ENCODE measurements at regions not wholly inside any gene's neighbourhood (a gene's known extent, or its start where the extent isn't known, plus 50 kb on each side); places are given as distances from the start of the nearest gene placed in this dataset.

- Histone ChIP-seq H3K4me2 (ENCODE audit: low read length) (no peak overlapping the region), H4K20me1 (ENCODE audit: insufficient read depth) (no peaks in the 10 kb centered on the region), H3K9me2 (ENCODE audit: insufficient read depth) (no peaks in the 10 kb centered on the region), H3K36me3 (ENCODE audit: control insufficient read depth in 1 of 2, insufficient read depth in 2 of 2, low read length in 2 of 2) (no peaks in the 10 kb centered on the region), H3K27me3 (ENCODE audit: insufficient read depth, low read length) (no peaks in the 10 kb centered on the region), H3K9ac (ENCODE audit: low read length) (no peak overlapping the region), H3K4me1 (ENCODE audit: control insufficient read depth in 1 of 2, insufficient read depth in 2 of 2, low read length in 2 of 2) (no peaks in the 10 kb centered on the region), H3K27ac (ENCODE audit: low read depth, low read length) (no peak overlapping the region), H3K4me3 (replicated peaks in 1 of 2; ENCODE audit: low read depth in 1 of 2, low read length in 2 of 2) (no peak overlapping the region), H3K79me2 (ENCODE audit: insufficient read depth, low read length) (no peaks in the 10 kb centered on the region), H2AFZ (ENCODE audit: low read depth, low read length, poor library complexity, severe bottlenecking) (no peak overlapping the region), H3K9me3 (ENCODE audit: control insufficient read depth in 1 of 2, insufficient read depth in 1 of 2, low read depth in 1 of 2, low read length in 2 of 2) (no peaks in the 10 kb centered on the region)
- RAD21 ChIA-PET (ENCODE audit: low non-redundant PET in 1 of 2, low total read pairs in 2 of 2, uncharacterized antibody in 2 of 2, unreplicated experiment in 2 of 2) = no interaction called here
- no peak for TF ChIP-seq ZNF274 (IDR thresholded peaks at IDR 0.05; ENCODE audit: low read depth, low read length)
- no peak for TF ChIP-seq EGR1 (IDR thresholded peaks at IDR 0.05; ENCODE audit: low read depth)
- ATAC-seq (no peak), DNase-seq (ENCODE audit: low read depth, low spot score) (no peak)
- no TSS peak for BruUV-seq (replicated peaks)
- CTCF ChIA-PET = no interaction called here
- intact Hi-C loops (cut with micrococcal nuclease) = no loop called here
- POLR2A ChIA-PET = no interaction called here
These were observed 183.5 kb downstream of the ZC4H2 start for GRCh38 chrX:64792598-64793337.

- CTCF ChIA-PET = no interaction called here
- no peaks in the 10 kb centered on the region for H3K79me2 ChIP-seq (ENCODE audit: insufficient read depth, low read length)
- no peak overlapping the region for H3K27ac ChIP-seq (ENCODE audit: low read depth, low read length)
- no peaks in the 10 kb centered on the region for H3K27me3 ChIP-seq (ENCODE audit: insufficient read depth, low read length)
- H3K4me3 ChIP-seq (replicated peaks in 1 of 2; ENCODE audit: low read depth in 1 of 2, low read length in 2 of 2) = no peak overlapping the region
- ATAC-seq = no peak
- H3K9me2 ChIP-seq (ENCODE audit: insufficient read depth) = no peaks in the 10 kb centered on the region
- DNase-seq (ENCODE audit: low read depth, low spot score) = no peak
- H2AFZ ChIP-seq (ENCODE audit: low read depth, low read length, poor library complexity, severe bottlenecking) = no peak overlapping the region
- no peaks in the 10 kb centered on the region for H3K4me1 ChIP-seq (ENCODE audit: control insufficient read depth in 1 of 2, insufficient read depth in 2 of 2, low read length in 2 of 2)
- no peaks in the 10 kb centered on the region for H3K9me3 ChIP-seq (ENCODE audit: control insufficient read depth in 1 of 2, insufficient read depth in 1 of 2, low read depth in 1 of 2, low read length in 2 of 2)
- POLR2A ChIA-PET = no interaction called here
- H3K36me3 ChIP-seq (ENCODE audit: control insufficient read depth in 1 of 2, insufficient read depth in 2 of 2, low read length in 2 of 2) = no peaks in the 10 kb centered on the region
- RAD21 ChIA-PET (ENCODE audit: low non-redundant PET in 1 of 2, low total read pairs in 2 of 2, uncharacterized antibody in 2 of 2, unreplicated experiment in 2 of 2) = no interaction called here
- intact Hi-C loops (cut with micrococcal nuclease) = no loop called here
- TF ChIP-seq TCF7L2 (IDR thresholded peaks at IDR 0.05; ENCODE audit: borderline replicate concordance, extremely low read depth, insufficient read depth, insufficient read length) = no peak
- no peak for TF ChIP-seq MAX (IDR thresholded peaks at IDR 0.05)
- TF ChIP-seq SP1 (IDR thresholded peaks at IDR 0.05; ENCODE audit: low read depth) = no peak
- no peak for TF ChIP-seq REST (IDR thresholded peaks at IDR 0.05; ENCODE audit: low read depth)
- TF ChIP-seq EZH2 (IDR thresholded peaks at IDR 0.05) = no peak
- no peak for TF ChIP-seq ELF1 (IDR thresholded peaks at IDR 0.05; ENCODE audit: borderline replicate concordance, low read depth)
- TF ChIP-seq ATF3 (IDR thresholded peaks at IDR 0.05) = no peak
- TF ChIP-seq RAD21 (IDR thresholded peaks at IDR 0.05; ENCODE audit: low read depth) = no peak
- TF ChIP-seq FOSL1 (IDR thresholded peaks at IDR 0.05; ENCODE audit: low read depth) = no peak
- no peak for TF ChIP-seq ZNF274 (IDR thresholded peaks at IDR 0.05; ENCODE audit: low read depth, low read length)
- no peak overlapping the region for H3K9ac ChIP-seq (ENCODE audit: low read length)
- H4K20me1 ChIP-seq (ENCODE audit: insufficient read depth) = no peaks in the 10 kb centered on the region
- BruUV-seq (replicated peaks) = no TSS peak
- no peak overlapping the region for H3K4me2 ChIP-seq (ENCODE audit: low read length)
These were observed 193.3 kb downstream of the ZC4H2 start for GRCh38 chrX:64782923-64783322.
